Subcutaneous abdominal adipose tissue (tissue), 5 donors: ENCODE measurements at regions not wholly inside any gene's neighbourhood (a gene's known extent, or its start where the extent isn't known, plus 50 kb on each side); places are given as distances from the start of the nearest gene placed in this dataset.

Source experiments
- H3K27ac ChIP-seq: one replicate; pipeline ENCODE4 v1.7.0; 2013; ENCODE audit warnings: low read depth, mild to moderate bottlenecking, inconsistent platforms, low read length, moderate library complexity
- H3K27me3 ChIP-seq, 5 donors: one replicate each; pipeline ENCODE4 v1.7.0; 2013; ENCODE audit warnings: low read length in 5 of 5, inconsistent platforms in 1 of 5; ENCODE audit not compliant: control insufficient read depth in 5 of 5, insufficient read depth in 4 of 5
- H3K36me3 ChIP-seq, 5 donors: one replicate each; pipeline ENCODE4 v1.7.0; 2013; ENCODE audit warnings: low read length in 5 of 5; ENCODE audit not compliant: control insufficient read depth in 5 of 5, insufficient read depth in 5 of 5
- H3K4me1 ChIP-seq, 5 donors: one replicate each; pipeline ENCODE4 v1.7.0; 2013; ENCODE audit warnings: low read length in 5 of 5, mild to moderate bottlenecking in 3 of 5, moderate library complexity in 1 of 5; ENCODE audit not compliant: control insufficient read depth in 5 of 5, insufficient read depth in 5 of 5
- H3K4me3 ChIP-seq, 5 donors: one replicate each; pipeline ENCODE4 v1.7.0; 2013; ENCODE audit warnings: low read length in 5 of 5, low read depth in 1 of 5
- H3K9ac ChIP-seq, 5 donors: one replicate each; pipeline ENCODE4 v1.7.0; 2013; ENCODE audit warnings: low read length in 5 of 5, mild to moderate bottlenecking in 4 of 5, moderate library complexity in 3 of 5
- H3K9me3 ChIP-seq, 5 donors: one replicate each; pipeline ENCODE4 v1.7.0; 2013; ENCODE audit warnings: low read length in 5 of 5; ENCODE audit not compliant: control insufficient read depth in 5 of 5
- donor health status: healthy.
- donor health status: healthy.
- donor health status: healthy.
- donor health status: healthy.
- donor health status: healthy.

DNA sequence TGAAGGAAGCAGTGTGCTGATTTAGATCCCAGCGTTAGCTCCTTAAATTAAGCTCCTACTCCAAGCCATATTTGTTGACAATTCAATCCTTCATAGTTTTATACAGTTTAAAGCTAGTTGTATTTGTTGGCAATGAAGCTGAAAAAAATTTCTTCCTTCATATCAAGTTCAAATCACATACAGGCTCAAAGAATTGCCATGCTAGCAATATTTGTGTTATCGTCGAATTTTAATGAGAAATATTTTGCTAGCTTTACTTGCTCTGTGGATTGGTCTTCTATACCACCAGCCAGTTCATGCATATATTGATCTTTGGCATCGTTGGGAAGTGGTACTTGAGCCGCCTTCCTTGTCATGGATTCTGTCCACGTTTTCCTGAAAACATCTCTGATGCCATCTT lies 204.6 kb upstream of the HDAC4 start:
- H3K27ac ChIP-seq = no peak overlapping the region
- H3K4me1 ChIP-seq = peaks cover 3 to 16% (median 4%) of the 10 kb centered on the region in 5 donors
- H3K9me3 ChIP-seq = peaks cover 0 to 3% (median 0%) of the 10 kb centered on the region in 5 donors
- H3K36me3 ChIP-seq = no peaks in the 10 kb centered on the region
- no peak overlapping the region for H3K4me3 ChIP-seq
- H3K9ac ChIP-seq = no peak overlapping the region
- peaks cover 3 to 13% (median 5%) of the 10 kb centered on the region in 5 donors for H3K27me3 ChIP-seq

DNA sequence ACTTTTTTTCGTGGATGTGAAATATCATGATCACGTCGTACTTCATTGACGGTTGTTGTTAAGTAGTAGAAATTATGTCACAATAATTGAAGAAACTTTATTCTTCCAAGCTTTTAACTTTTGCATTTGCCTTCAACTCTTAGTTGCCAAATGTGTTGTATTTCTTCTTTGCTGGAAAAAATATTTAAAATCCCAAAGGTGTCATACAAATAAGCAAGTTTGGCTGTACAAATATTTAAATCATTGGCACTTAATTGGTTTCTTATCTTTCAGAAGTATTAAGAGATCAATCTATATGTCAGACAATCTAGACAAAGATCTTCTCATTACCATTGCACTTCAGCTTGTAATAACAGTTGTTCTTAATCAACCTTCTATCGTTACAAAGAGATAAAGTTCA lies 204.0 kb upstream of the HDAC4 start:
- Histone ChIP-seq H3K27me3 (peaks cover 3 to 13% (median 5%) of the 10 kb centered on the region in 5 donors), H3K27ac (no peak overlapping the region), H3K36me3 (no peaks in the 10 kb centered on the region), H3K9me3 (peaks cover 0 to 3% (median 0%) of the 10 kb centered on the region in 5 donors), H3K9ac (no peak overlapping the region), H3K4me1 (peaks cover 3 to 16% (median 4%) of the 10 kb centered on the region in 5 donors), H3K4me3 (no peak overlapping the region)

GRCh38 chr2:239603411-239604356 lies 202.9 kb upstream of the HDAC4 start:
- Histone ChIP-seq H3K27ac (no peak overlapping the region), H3K36me3 (no peaks in the 10 kb centered on the region), H3K4me3 (no peak overlapping the region), H3K27me3 (peaks cover 0 to 11% (median 5%) of the 10 kb centered on the region in 5 donors), H3K9ac (no peak overlapping the region), H3K9me3 (peaks cover 0 to 3% (median 0%) of the 10 kb centered on the region in 5 donors), H3K4me1 (peaks cover 0 to 16% (median 3%) of the 10 kb centered on the region in 5 donors)

DNA sequence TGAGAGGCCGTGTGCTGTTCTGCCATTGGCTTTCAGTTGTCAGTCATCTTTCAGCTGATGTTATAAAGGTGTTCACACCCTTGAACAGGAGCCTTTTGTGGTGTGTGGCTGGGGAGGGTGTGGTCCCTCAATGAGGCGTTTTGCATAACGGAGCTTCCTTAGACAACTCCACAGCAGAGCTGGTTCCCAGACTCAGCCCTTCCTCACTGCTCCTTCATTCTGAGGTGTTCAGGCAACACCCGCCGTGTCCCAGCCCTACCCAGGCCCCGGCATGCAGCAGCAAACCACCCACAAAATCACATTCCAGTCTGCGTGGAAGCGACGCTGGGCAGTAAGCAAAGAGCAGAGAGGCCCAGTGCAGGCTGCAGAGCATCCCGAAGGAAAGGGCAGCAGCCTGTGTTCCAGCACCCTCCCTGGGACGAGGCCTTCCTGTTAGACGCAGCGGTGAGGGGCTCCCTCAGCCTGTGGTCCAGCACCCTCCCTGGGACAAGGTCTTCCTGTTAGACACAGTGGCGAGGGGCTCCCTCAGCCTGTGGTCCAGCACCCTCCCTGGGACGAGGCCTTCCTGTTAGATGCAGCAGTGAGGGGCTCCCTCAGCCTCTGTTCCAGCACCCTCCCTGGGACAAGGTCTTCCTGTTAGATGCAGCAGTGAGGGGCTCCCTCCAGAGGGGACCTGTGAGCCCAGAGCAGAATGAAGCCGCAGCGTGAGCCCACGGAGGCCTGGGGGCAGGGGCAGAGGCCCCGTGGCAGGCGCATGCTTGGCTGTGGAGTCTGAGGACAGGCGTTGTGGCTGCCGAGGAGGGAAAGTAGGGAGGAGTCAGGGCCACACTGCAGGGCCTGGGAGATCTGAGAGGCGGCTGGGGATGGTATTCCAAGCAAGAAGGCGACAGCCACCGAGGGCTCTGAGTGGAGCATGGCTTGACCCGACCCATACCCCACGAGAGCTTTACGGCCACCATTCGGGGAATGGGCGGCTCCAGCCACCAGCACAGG lies 201.8 kb upstream of the HDAC4 start:
- no peak overlapping the region for H3K4me3 ChIP-seq
- no peaks in the 10 kb centered on the region for H3K36me3 ChIP-seq
- no peak overlapping the region for H3K27ac ChIP-seq
- peaks cover 0 to 11% (median 5%) of the 10 kb centered on the region in 5 donors for H3K27me3 ChIP-seq
- no peak overlapping the region for H3K9ac ChIP-seq
- peaks cover 0 to 11% (median under 1%) of the 10 kb centered on the region in 5 donors for H3K4me1 ChIP-seq
- peaks cover 0 to 3% (median 0%) of the 10 kb centered on the region in 5 donors for H3K9me3 ChIP-seq

DNA sequence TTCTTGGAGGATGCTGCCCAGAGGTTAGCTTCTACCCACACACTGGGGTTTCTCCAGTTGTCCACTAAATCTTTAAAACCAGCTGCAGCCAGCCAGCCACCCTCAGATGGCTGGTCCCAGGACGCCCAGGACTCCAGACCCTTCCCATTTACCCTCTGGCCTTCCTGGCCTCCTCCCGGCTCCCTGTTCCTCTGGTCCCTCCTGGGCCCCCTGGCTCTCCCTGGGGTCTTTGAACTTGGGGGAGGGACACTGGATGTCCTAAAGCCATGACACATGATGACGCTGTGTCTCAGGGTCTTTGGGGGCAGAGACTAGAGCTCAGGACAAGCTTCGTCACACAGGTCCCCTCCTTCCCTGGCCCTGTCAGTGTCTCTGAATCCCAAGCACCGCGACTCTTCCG lies 201.1 kb upstream of the HDAC4 start:
- H3K9me3 ChIP-seq = peaks cover 0 to 3% (median 0%) of the 10 kb centered on the region in 5 donors
- H3K36me3 ChIP-seq = no peaks in the 10 kb centered on the region
- H3K9ac ChIP-seq = no peak overlapping the region
- H3K4me1 ChIP-seq = peaks cover 0 to 6% (median 0%) of the 10 kb centered on the region in 5 donors
- peaks cover 0 to 11% (median 5%) of the 10 kb centered on the region in 5 donors for H3K27me3 ChIP-seq
- no peak overlapping the region for H3K4me3 ChIP-seq
- H3K27ac ChIP-seq = no peak overlapping the region

GRCh38 chr2:239601201-239601851 lies 200.5 kb upstream of the HDAC4 start:
- H3K27me3 ChIP-seq = peaks cover 0 to 11% (median 5%) of the 10 kb centered on the region in 5 donors
- H3K9ac ChIP-seq = no peak overlapping the region
- peaks cover 0 to 3% (median 0%) of the 10 kb centered on the region in 5 donors for H3K9me3 ChIP-seq
- no peaks in the 10 kb centered on the region for H3K36me3 ChIP-seq
- H3K4me1 ChIP-seq = peaks cover 0 to 4% (median 0%) of the 10 kb centered on the region in 5 donors
- H3K27ac ChIP-seq = no peak overlapping the region
- H3K4me3 ChIP-seq = no peak overlapping the region

- Histone ChIP-seq H3K9me3 (peaks cover 0 to 3% (median 0%) of the 10 kb centered on the region in 5 donors), H3K36me3 (no peaks in the 10 kb centered on the region), H3K4me1 (peaks cover 0 to 2% (median 0%) of the 10 kb centered on the region in 5 donors), H3K4me3 (no peak overlapping the region), H3K27me3 (peaks cover 0 to 11% (median 5%) of the 10 kb centered on the region in 5 donors), H3K9ac (no peak overlapping the region), H3K27ac (no peak overlapping the region)
These were observed 199.8 kb upstream of the HDAC4 start for GRCh38 chr2:239600650-239601049.

- Histone ChIP-seq H3K4me1 (no peaks in the 10 kb centered on the region), H3K9ac (no peak overlapping the region), H3K27me3 (peaks cover 0 to 11% (median 5%) of the 10 kb centered on the region in 5 donors), H3K4me3 (no peak overlapping the region), H3K9me3 (peaks cover 0 to 3% (median 0%) of the 10 kb centered on the region in 5 donors), H3K27ac (no peak overlapping the region), H3K36me3 (no peaks in the 10 kb centered on the region)
These were observed 199.3 kb upstream of the HDAC4 start for GRCh38 chr2:239600001-239600593.

DNA sequence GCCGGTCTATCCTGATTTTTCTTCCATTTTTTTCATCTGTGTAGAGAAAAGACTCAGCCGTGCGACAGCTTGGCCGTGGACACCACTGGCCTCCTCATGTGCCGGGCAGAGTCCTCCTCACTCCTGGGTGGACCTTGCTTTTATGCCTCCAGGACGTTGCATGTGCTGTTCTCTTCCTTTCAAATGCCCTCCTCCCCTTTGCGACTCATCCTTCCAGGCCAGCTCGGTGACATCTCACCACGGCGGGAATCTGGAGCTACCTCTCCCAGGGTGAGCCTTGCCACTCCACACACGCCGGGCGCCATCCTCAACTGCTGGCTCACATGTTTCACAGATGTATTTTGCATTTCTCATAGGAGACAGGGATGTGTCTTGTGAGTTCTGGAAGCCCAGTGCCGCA lies 198.5 kb upstream of the HDAC4 start:
- Histone ChIP-seq H3K27me3 (peaks cover 0 to 11% (median 5%) of the 10 kb centered on the region in 5 donors), H3K9ac (no peak overlapping the region), H3K9me3 (peaks cover 0 to 3% (median 0%) of the 10 kb centered on the region in 5 donors), H3K4me3 (no peak overlapping the region), H3K27ac (no peak overlapping the region), H3K4me1 (no peaks in the 10 kb centered on the region), H3K36me3 (no peaks in the 10 kb centered on the region)
